Esophagus squamous epithelium (tissue), 4 donors: ENCODE measurements at regions not wholly inside any gene's neighbourhood (a gene's known extent, or its start where the extent isn't known, plus 50 kb on each side); places are given as distances from the start of the nearest gene placed in this dataset.

Source experiments
- CTCF ChIP-seq, 6 experiments: fragments of 450-650 bp in 4 of 6; fragments of 200-600 bp in 2 of 6; sonication (generic) in 2 of 6; IDR thresholded peaks; one replicate each; pipeline ENCODE4 v1.5.1; 2016 to 2019; ENCODE audit warnings: antibody characterized with exemption in 6 of 6, mild to moderate bottlenecking in 4 of 6, moderate library complexity in 4 of 6
- POLR2A ChIP-seq, 4 donors: fragments of 450-650 bp; IDR thresholded peaks; one replicate each; pipeline ENCODE4 v1.6.1; 2017; ENCODE audit warnings: antibody characterized with exemption in 4 of 4, mild to moderate bottlenecking in 4 of 4, moderate library complexity in 3 of 4

GRCh38 chr6:120590611-120591010 lies 743.7 kb downstream of the TBC1D32 start:
- no peak for TF ChIP-seq CTCF (IDR thresholded peaks at IDR 0.05)
- no peak for TF ChIP-seq POLR2A (IDR thresholded peaks at IDR 0.05)
